ENCODE measurements at regions not wholly inside any gene's neighbourhood (a gene's known extent, or its start where the extent isn't known, plus 50 kb on each side); places are given as distances from the start of the nearest gene placed in this dataset.

- DNase-seq (ENCODE audit: low spot score): no peak
- TF ChIP-seq EZH2phosphoT487 (IDR thresholded peaks at IDR 0.05; ENCODE audit: low read depth, severe bottlenecking, unreplicated experiment): no peak
- TF ChIP-seq CTCF (IDR thresholded peaks at IDR 0.05; ENCODE audit: poor library complexity): no peak
- TF ChIP-seq EZH2 (IDR thresholded peaks at IDR 0.05; ENCODE audit: borderline replicate concordance): no peak
Measured at GRCh38 chr2:53243430-53243829, 524.2 kb upstream of the CHAC2 start.

GRCh38 chr2:53242090-53242489 is 525.5 kb upstream of the CHAC2 start:
- Histone ChIP-seq H3K79me2 (no peaks in the 10 kb centered on the region), H3K4me2 (no peak overlapping the region), H3K4me1 (ENCODE audit: insufficient read depth) (no peaks in the 10 kb centered on the region), H3K27me3 (no peaks in the 10 kb centered on the region), H2AFZ (no peak overlapping the region), H4K20me1 (ENCODE audit: insufficient read depth, poor library complexity, severe bottlenecking) (no peaks in the 10 kb centered on the region), H3K9me2 (replicated peaks; ENCODE audit: insufficient read depth) (no peaks in the 10 kb centered on the region), H3K4me3 (no peak overlapping the region), H3K9me3 (ENCODE audit: low read depth) (no peaks in the 10 kb centered on the region), H3K36me3 (replicated peaks; ENCODE audit: insufficient read depth, low read depth) (no peaks in the 10 kb centered on the region), H3K27ac (no peak overlapping the region)
- TF ChIP-seq EZH2phosphoT487 (IDR thresholded peaks at IDR 0.05; ENCODE audit: low read depth, severe bottlenecking, unreplicated experiment) (no peak), EZH2 (IDR thresholded peaks at IDR 0.05; ENCODE audit: borderline replicate concordance) (no peak), CTCF (IDR thresholded peaks at IDR 0.05; ENCODE audit: poor library complexity) (no peak)
- DNase-seq (ENCODE audit: low spot score): peak; percentile 8
- WGBS (ENCODE audit: low lambda C conversion rate, missing lambda C conversion rate): 68% methylated on average over 3 of the region's 3 CpGs

More at GRCh38 chr2:53243430-53243829, 524.2 kb upstream of the CHAC2 start:
- no peak overlapping the region for H3K4me3 ChIP-seq
- no peaks in the 10 kb centered on the region for H3K9me2 ChIP-seq (replicated peaks; ENCODE audit: insufficient read depth)
- H3K9me3 ChIP-seq (ENCODE audit: low read depth): no peaks in the 10 kb centered on the region
- no peak overlapping the region for H2AFZ ChIP-seq
- H3K27me3 ChIP-seq: no peaks in the 10 kb centered on the region
- no peaks in the 10 kb centered on the region for H3K36me3 ChIP-seq (replicated peaks; ENCODE audit: insufficient read depth, low read depth)
- no peaks in the 10 kb centered on the region for H3K4me1 ChIP-seq (ENCODE audit: insufficient read depth)
- H3K79me2 ChIP-seq: no peaks in the 10 kb centered on the region
- H3K27ac ChIP-seq: no peak overlapping the region
- H3K4me2 ChIP-seq: no peak overlapping the region
- no peaks in the 10 kb centered on the region for H4K20me1 ChIP-seq (ENCODE audit: insufficient read depth, poor library complexity, severe bottlenecking)

- Histone ChIP-seq H3K4me1 (ENCODE audit: insufficient read depth) (no peaks in the 10 kb centered on the region), H3K36me3 (replicated peaks; ENCODE audit: insufficient read depth, low read depth) (no peaks in the 10 kb centered on the region), H4K20me1 (ENCODE audit: insufficient read depth, poor library complexity, severe bottlenecking) (no peaks in the 10 kb centered on the region), H3K79me2 (no peaks in the 10 kb centered on the region), H3K27ac (no peak overlapping the region), H3K27me3 (no peaks in the 10 kb centered on the region), H3K4me3 (no peak overlapping the region), H3K9me3 (ENCODE audit: low read depth) (no peaks in the 10 kb centered on the region), H3K9me2 (replicated peaks; ENCODE audit: insufficient read depth) (no peaks in the 10 kb centered on the region), H2AFZ (no peak overlapping the region), H3K4me2 (no peak overlapping the region)
- TF ChIP-seq CTCF (IDR thresholded peaks at IDR 0.05; ENCODE audit: poor library complexity): no peak
- no peak for TF ChIP-seq EZH2 (IDR thresholded peaks at IDR 0.05; ENCODE audit: borderline replicate concordance)
- no peak for TF ChIP-seq EZH2phosphoT487 (IDR thresholded peaks at IDR 0.05; ENCODE audit: low read depth, severe bottlenecking, unreplicated experiment)
- 71% methylated on average over 1 of the region's 1 CpG for WGBS (ENCODE audit: low lambda C conversion rate, missing lambda C conversion rate)
- no peak for DNase-seq (ENCODE audit: low spot score)
Measured at GRCh38 chr2:53235836-53236582, 531.6 kb upstream of the CHAC2 start.
